ES-I3 (cell line): ENCODE measurements at regions not wholly inside any gene's neighbourhood (a gene's known extent, or its start where the extent isn't known, plus 50 kb on each side); places are given as distances from the start of the nearest gene placed in this dataset.

Experiments used
- H3K36me3 ChIP-seq: 2 replicates; pipeline ENCODE4 v1.6.1; 2013; ENCODE audit warnings: mild to moderate bottlenecking, low read length, control low read depth, moderate library complexity; ENCODE audit not compliant: insufficient read depth
- H3K4me1 ChIP-seq: 2 replicates; pipeline ENCODE4 v1.6.1; 2013; ENCODE audit warnings: mild to moderate bottlenecking, control low read depth, low read length; ENCODE audit not compliant: insufficient read depth
- H3K9ac ChIP-seq: 2 replicates; pipeline ENCODE4 v1.6.1; 2013; ENCODE audit warnings: low read depth, mild to moderate bottlenecking, low read length, moderate library complexity
- H3K9me3 ChIP-seq: 2 replicates; pipeline ENCODE4 v1.6.1; 2013; ENCODE audit warnings: mild to moderate bottlenecking, low read length, moderate library complexity; ENCODE audit not compliant: control insufficient read depth, insufficient read depth

DNA sequence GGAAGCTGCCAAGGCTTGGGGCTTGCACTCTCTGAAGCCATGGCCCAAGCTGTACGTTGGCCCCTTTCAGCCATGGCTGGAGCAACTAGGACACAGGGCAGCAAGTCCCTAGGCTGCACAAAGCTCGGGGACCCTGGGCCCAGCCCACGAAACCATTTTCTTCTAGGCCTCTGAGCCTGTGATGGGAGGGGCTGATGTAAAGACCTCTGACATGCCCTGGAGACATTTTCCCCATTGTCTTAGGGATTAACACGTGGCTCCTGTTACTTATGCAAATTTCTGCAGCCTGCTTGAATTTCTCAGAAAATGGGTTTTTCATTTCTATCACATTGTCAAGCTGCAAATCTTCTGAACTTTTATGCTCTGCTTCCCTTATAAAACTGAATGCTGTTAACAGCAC lies 83.0 kb upstream of the DAP start:
- Histone ChIP-seq H3K9ac (no peak overlapping the region), H3K4me1 (no peaks in the 10 kb centered on the region), H3K9me3 (no peaks in the 10 kb centered on the region; the same call in 1 of the 2 replicates), H3K36me3 (no peaks in the 10 kb centered on the region)

GRCh38 chr5:10842823-10843222 lies 81.8 kb upstream of the DAP start:
- Histone ChIP-seq H3K9me3 (no peaks in the 10 kb centered on the region; the same call in 1 of the 2 replicates), H3K4me1 (no peaks in the 10 kb centered on the region), H3K36me3 (no peaks in the 10 kb centered on the region)

GRCh38 chr5:10839916-10840599 lies 79.0 kb upstream of the DAP start:
- Histone ChIP-seq H3K36me3 (no peaks in the 10 kb centered on the region), H3K9me3 (no peaks in the 10 kb centered on the region), H3K4me1 (no peaks in the 10 kb centered on the region), H3K9ac (no peak overlapping the region)

More at GRCh38 chr5:10842823-10843222, 81.8 kb upstream of the DAP start:
- H3K9ac ChIP-seq, result no peak overlapping the region

DNA sequence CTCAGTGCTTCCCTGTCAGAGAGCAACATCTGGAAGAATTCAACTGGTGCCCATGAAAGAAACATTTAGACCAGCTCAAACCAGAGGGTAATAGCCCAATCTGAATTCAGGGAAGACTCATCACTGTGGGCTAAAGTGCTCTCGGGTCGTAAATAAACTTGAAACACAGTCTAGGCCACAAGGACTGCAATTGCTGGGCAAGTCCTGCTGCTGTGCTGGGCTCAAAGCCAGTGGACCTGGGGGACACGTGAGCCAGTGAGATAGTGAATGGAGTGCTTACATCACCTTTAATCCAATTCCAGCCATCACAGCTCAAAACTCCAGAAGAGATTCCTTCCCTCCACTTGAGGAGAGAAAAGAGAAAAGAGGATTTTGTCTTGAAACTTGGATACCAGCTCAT lies 78.1 kb upstream of the DAP start:
- Histone ChIP-seq H3K9ac (no peak overlapping the region), H3K36me3 (no peaks in the 10 kb centered on the region), H3K9me3 (no peaks in the 10 kb centered on the region), H3K4me1 (no peaks in the 10 kb centered on the region)

GRCh38 chr5:10838038-10838437 lies 77.0 kb upstream of the DAP start:
- Histone ChIP-seq H3K4me1 (no peaks in the 10 kb centered on the region), H3K36me3 (no peaks in the 10 kb centered on the region), H3K9me3 (no peaks in the 10 kb centered on the region), H3K9ac (no peak overlapping the region)

DNA sequence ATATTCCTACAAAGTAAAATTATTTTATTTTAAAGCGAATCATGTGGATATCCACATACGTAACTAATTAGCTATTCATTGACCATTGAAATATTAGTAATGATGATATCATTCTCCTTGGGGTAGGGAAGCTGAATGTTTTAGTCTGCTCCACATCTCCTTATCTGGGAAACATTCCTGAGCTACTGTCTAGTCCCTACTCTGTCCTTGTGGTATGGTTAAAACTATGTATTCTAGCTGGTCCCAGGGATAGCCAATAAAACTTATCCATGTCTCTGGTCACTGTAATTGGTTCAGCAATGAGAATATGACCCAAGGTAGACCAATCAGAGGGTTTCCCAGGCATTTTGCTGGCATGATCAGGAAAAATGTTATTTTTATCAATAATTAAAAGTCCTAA lies 76.0 kb upstream of the DAP start:
- Histone ChIP-seq H3K4me1 (no peaks in the 10 kb centered on the region), H3K9ac (no peak overlapping the region), H3K9me3 (no peaks in the 10 kb centered on the region), H3K36me3 (no peaks in the 10 kb centered on the region)

- Histone ChIP-seq H3K9ac (no peak overlapping the region), H3K9me3 (no peaks in the 10 kb centered on the region), H3K4me1 (no peaks in the 10 kb centered on the region), H3K36me3 (no peaks in the 10 kb centered on the region)
Observed at GRCh38 chr5:10834695-10835094, 73.7 kb upstream of the DAP start.

- Histone ChIP-seq H3K9me3 (no peaks in the 10 kb centered on the region), H3K4me1 (no peaks in the 10 kb centered on the region), H3K9ac (no peak overlapping the region), H3K36me3 (no peaks in the 10 kb centered on the region)
Observed at GRCh38 chr5:10832987-10833386, 72.0 kb upstream of the DAP start.

GRCh38 chr5:10832421-10832820 lies 71.4 kb upstream of the DAP start:
- H3K4me1 ChIP-seq, result no peaks in the 10 kb centered on the region
- H3K36me3 ChIP-seq, result no peaks in the 10 kb centered on the region
- no peaks in the 10 kb centered on the region for H3K9me3 ChIP-seq
- H3K9ac ChIP-seq, result no peak overlapping the region

GRCh38 chr5:10831419-10831818 lies 70.4 kb upstream of the DAP start:
- H3K4me1 ChIP-seq, result no peaks in the 10 kb centered on the region
- no peak overlapping the region for H3K9ac ChIP-seq
- H3K9me3 ChIP-seq, result no peaks in the 10 kb centered on the region
- H3K36me3 ChIP-seq, result no peaks in the 10 kb centered on the region

- H3K36me3 ChIP-seq, result no peaks in the 10 kb centered on the region
- no peaks in the 10 kb centered on the region for H3K9me3 ChIP-seq
- no peaks in the 10 kb centered on the region for H3K4me1 ChIP-seq
- no peak overlapping the region for H3K9ac ChIP-seq
Observed at GRCh38 chr5:10828241-10828640, 67.2 kb upstream of the DAP start.

- Histone ChIP-seq H3K9ac (no peak overlapping the region), H3K9me3 (no peaks in the 10 kb centered on the region), H3K4me1 (no peaks in the 10 kb centered on the region), H3K36me3 (no peaks in the 10 kb centered on the region)
Observed at GRCh38 chr5:10827571-10827970, 66.5 kb upstream of the DAP start.

GRCh38 chr5:10826971-10827370 lies 65.9 kb upstream of the DAP start:
- no peak overlapping the region for H3K9ac ChIP-seq
- H3K9me3 ChIP-seq, result no peaks in the 10 kb centered on the region
- no peaks in the 10 kb centered on the region for H3K36me3 ChIP-seq
- H3K4me1 ChIP-seq, result no peaks in the 10 kb centered on the region

GRCh38 chr5:10825897-10826644 lies 65.0 kb upstream of the DAP start:
- no peaks in the 10 kb centered on the region for H3K4me1 ChIP-seq
- H3K9ac ChIP-seq, result no peak overlapping the region
- no peaks in the 10 kb centered on the region for H3K9me3 ChIP-seq
- H3K36me3 ChIP-seq, result no peaks in the 10 kb centered on the region

DNA sequence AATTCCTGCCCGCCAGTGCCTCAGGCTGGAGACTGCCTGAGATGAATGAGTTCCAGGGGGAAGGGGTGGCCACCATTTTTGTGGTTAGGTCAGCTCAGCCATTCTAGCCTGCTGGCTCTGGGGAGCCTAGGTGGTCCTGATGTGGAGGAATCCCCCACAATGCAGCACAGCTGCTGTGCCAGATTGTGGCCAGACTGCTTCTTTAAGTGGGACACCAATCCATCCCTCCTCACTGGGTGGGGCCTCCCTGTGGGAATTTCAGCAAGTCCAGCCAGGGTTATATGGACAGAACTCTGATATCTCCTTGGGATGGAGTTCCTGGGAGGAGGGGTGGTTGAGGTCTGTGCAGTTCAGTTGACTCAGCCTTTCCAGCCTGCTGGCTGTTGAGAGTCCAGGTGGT lies 51.2 kb upstream of the DAP start:
- no peaks in the 10 kb centered on the region for H3K4me1 ChIP-seq
- no peaks in the 10 kb centered on the region for H3K9me3 ChIP-seq
- H3K9ac ChIP-seq, result no peak overlapping the region
- no peaks in the 10 kb centered on the region for H3K36me3 ChIP-seq
